ENCODE measurements at regions not wholly inside any gene's neighbourhood (a gene's known extent, or its start where the extent isn't known, plus 50 kb on each side); places are given as distances from the start of the nearest gene placed in this dataset.

- TF ChIP-seq, protein P1, sequence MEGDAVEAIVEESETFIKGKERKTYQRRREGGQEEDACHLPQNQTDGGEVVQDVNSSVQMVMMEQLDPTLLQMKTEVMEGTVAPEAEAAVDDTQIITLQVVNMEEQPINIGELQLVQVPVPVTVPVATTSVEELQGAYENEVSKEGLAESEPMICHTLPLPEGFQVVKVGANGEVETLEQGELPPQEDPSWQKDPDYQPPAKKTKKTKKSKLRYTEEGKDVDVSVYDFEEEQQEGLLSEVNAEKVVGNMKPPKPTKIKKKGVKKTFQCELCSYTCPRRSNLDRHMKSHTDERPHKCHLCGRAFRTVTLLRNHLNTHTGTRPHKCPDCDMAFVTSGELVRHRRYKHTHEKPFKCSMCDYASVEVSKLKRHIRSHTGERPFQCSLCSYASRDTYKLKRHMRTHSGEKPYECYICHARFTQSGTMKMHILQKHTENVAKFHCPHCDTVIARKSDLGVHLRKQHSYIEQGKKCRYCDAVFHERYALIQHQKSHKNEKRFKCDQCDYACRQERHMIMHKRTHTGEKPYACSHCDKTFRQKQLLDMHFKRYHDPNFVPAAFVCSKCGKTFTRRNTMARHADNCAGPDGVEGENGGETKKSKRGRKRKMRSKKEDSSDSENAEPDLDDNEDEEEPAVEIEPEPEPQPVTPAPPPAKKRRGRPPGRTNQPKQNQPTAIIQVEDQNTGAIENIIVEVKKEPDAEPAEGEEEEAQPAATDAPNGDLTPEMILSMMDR (IDR thresholded peaks at IDR 0.05) = no peak
- no peak for TF ChIP-seq POLR2A (IDR thresholded peaks at IDR 0.05)
Measured at GRCh38 chr15:47390208-47390765, 327.0 kb upstream of the SEMA6D start.

All from body of pancreas (tissue), 4 donors.